BLaER1 treated with 17β-estradiol and CSF1 and Interleukin-3, amounts not matched to agents 10 nM and 100 nM (cell line): ENCODE measurements at regions not wholly inside any gene's neighbourhood (a gene's known extent, or its start where the extent isn't known, plus 50 kb on each side); places are given as distances from the start of the nearest gene placed in this dataset.
"Not testable (repeated sequence)": the region's sequence is repeated elsewhere in the genome, so short reads cannot be mapped to it uniquely, and the experiment has no call there.

Experiments
- H3K27ac ChIP-seq, 11 experiments: shearing (Covaris generic); formaldehyde crosslinking; 2 replicates each; pipeline ENCODE4 v1.8.1; 2022
- H3K27me3 ChIP-seq, 11 experiments: shearing (Covaris generic); formaldehyde crosslinking; 2 replicates each; pipeline ENCODE4 v1.8.1; 2022
- H3K36me3 ChIP-seq, 11 experiments: shearing (Covaris generic); formaldehyde crosslinking; 2 replicates each; pipeline ENCODE4 v1.8.1; 2022
- H3K4me1 ChIP-seq, 10 experiments: shearing (Covaris generic); formaldehyde crosslinking; 2 replicates each; pipeline ENCODE4 v1.8.1; 2022
- H3K4me2 ChIP-seq, 11 experiments: shearing (Covaris generic); formaldehyde crosslinking; 2 replicates each; pipeline ENCODE4 v1.8.1; 2022
- H3K4me3 ChIP-seq, 10 experiments: shearing (Covaris generic); formaldehyde crosslinking; 2 replicates each; pipeline ENCODE4 v1.8.1; 2022
- H3K9ac ChIP-seq, 11 experiments: shearing (Covaris generic); formaldehyde crosslinking; 2 replicates each; pipeline ENCODE4 v1.8.1; 2022
- H3K9me3 ChIP-seq, 11 experiments: shearing (Covaris generic); formaldehyde crosslinking; replicated peaks in 1 of 11; 2 replicates each; pipeline ENCODE4 v1.8.1; 2022
- H4K20me1 ChIP-seq, 11 experiments: shearing (Covaris generic); formaldehyde crosslinking; 2 replicates each; pipeline ENCODE4 v1.8.1; 2022
- Cebpa-rat ChIP-seq, 11 experiments: shearing (Covaris generic); IDR thresholded peaks; 2 replicates each; pipeline ENCODE4 v1.8.1; 2022

GRCh38 chr10:45564303-45564959 is 108.1 kb downstream of the ZFAND4 start:
- Histone ChIP-seq H3K4me2 (no peak overlapping the region), H3K27me3 (no peaks in the 10 kb centered on the region), H3K27ac (no peak overlapping the region), H3K9ac (no peak overlapping the region), H3K4me1 (peaks cover 0 to 13% (median 2%) of the 10 kb centered on the region in 10 experiments; a peak in 7 of 20 replicates), H3K36me3 (peaks cover 0 to 12% (median 9%) of the 10 kb centered on the region in 11 experiments; a peak in 12 of 22 replicates), H4K20me1 (peaks cover 0 to 17% (median 0%) of the 10 kb centered on the region in 11 experiments; a peak in 3 of 22 replicates), H3K4me3 (no peak overlapping the region), H3K9me3 (peaks cover 0 to 28% (median 17%) of the 10 kb centered on the region in 11 experiments; a peak in 19 of 22 replicates)
- TF ChIP-seq Cebpa-rat (IDR thresholded peaks at IDR 0.05), result no peak

GRCh38 chr10:45561952-45562351 is 110.6 kb downstream of the ZFAND4 start:
- Histone ChIP-seq H3K9ac (no peak overlapping the region), H3K4me1 (peaks cover 16 to 30% (median 19%) of the 10 kb centered on the region in 10 experiments), H3K27ac (no peak overlapping the region), H4K20me1 (peaks cover 0 to 17% (median 0%) of the 10 kb centered on the region in 11 experiments; a peak in 3 of 22 replicates), H3K27me3 (no peaks in the 10 kb centered on the region), H3K4me3 (no peak overlapping the region), H3K4me2 (no peak overlapping the region), H3K36me3 (peaks cover 0 to 12% (median 9%) of the 10 kb centered on the region in 11 experiments; a peak in 11 of 22 replicates), H3K9me3 (peaks cover 0 to 21% (median 13%) of the 10 kb centered on the region in 11 experiments; a peak in 19 of 22 replicates)
- TF ChIP-seq Cebpa-rat (IDR thresholded peaks at IDR 0.05), result no peak

GRCh38 chr10:45560262-45560661 is 112.3 kb downstream of the ZFAND4 start:
- no peak for TF ChIP-seq Cebpa-rat (IDR thresholded peaks at IDR 0.05)
- Histone ChIP-seq H4K20me1 (peaks cover 0 to 14% (median 0%) of the 10 kb centered on the region in 11 experiments; a peak in 3 of 22 replicates), H3K4me1 (peaks cover 17 to 33% (median 20%) of the 10 kb centered on the region in 10 experiments), H3K4me2 (peak overlapping the region in 5 of 11 experiments; percentile 26 to 59 (median 40); a peak in 8 of 22 replicates), H3K36me3 (peaks cover 0 to 12% (median 9%) of the 10 kb centered on the region in 11 experiments; a peak in 11 of 22 replicates), H3K27ac (no peak overlapping the region), H3K9me3 (peaks cover 0 to 21% (median 13%) of the 10 kb centered on the region in 11 experiments; a peak in 19 of 22 replicates), H3K27me3 (no peaks in the 10 kb centered on the region), H3K9ac (no peak overlapping the region), H3K4me3 (no peak overlapping the region)

- Histone ChIP-seq H3K9me3 (peaks cover 0 to 21% (median 13%) of the 10 kb centered on the region in 11 experiments; a peak in 19 of 22 replicates), H3K4me2 (peak overlapping the region; percentile 56 to 86 (median 74); a peak in 21 of 22 replicates), H3K27ac (peak overlapping the region in 5 of 11 experiments; percentile 29 to 46 (median 43); a peak in 5 of 22 replicates), H3K4me3 (no peak overlapping the region), H3K36me3 (peaks cover 0 to 12% (median 9%) of the 10 kb centered on the region in 11 experiments; a peak in 11 of 22 replicates), H3K9ac (no peak overlapping the region), H3K4me1 (peaks cover 17 to 38% (median 20%) of the 10 kb centered on the region in 10 experiments), H3K27me3 (no peaks in the 10 kb centered on the region), H4K20me1 (peaks cover 0 to 6% (median 0%) of the 10 kb centered on the region in 11 experiments; a peak in 3 of 22 replicates)
- TF ChIP-seq Cebpa-rat (IDR thresholded peaks at IDR 0.05), result no peak
These were observed 114.1 kb downstream of the ZFAND4 start for GRCh38 chr10:45558425-45558824.

- peaks cover 0 to 21% (median 13%) of the 10 kb centered on the region in 11 experiments; a peak in 19 of 22 replicates for H3K9me3 ChIP-seq
- H4K20me1 ChIP-seq, result no peaks in the 10 kb centered on the region
- H3K36me3 ChIP-seq, result peaks cover 0 to 12% (median 9%) of the 10 kb centered on the region in 11 experiments; a peak in 11 of 22 replicates
- no peak for TF ChIP-seq Cebpa-rat (IDR thresholded peaks at IDR 0.05)
- no peaks in the 10 kb centered on the region for H3K27me3 ChIP-seq
- peaks cover 17 to 49% (median 20%) of the 10 kb centered on the region in 10 experiments for H3K4me1 ChIP-seq
- no peak overlapping the region for H3K9ac ChIP-seq
- peak overlapping the region in 7 of 11 experiments; percentile 25 to 46 (median 32); a peak in 9 of 22 replicates for H3K27ac ChIP-seq
- peak overlapping the region; percentile 56 to 86 (median 74) for H3K4me2 ChIP-seq
- peak overlapping the region in 3 of 10 experiments; percentile 11 to 49 (median 19); a peak in 2 of 20 replicates for H3K4me3 ChIP-seq
These were observed 115.2 kb downstream of the ZFAND4 start for GRCh38 chr10:45557275-45557905.

GRCh38 chr10:45555795-45556194 is 116.8 kb downstream of the ZFAND4 start:
- Histone ChIP-seq H3K9me3 (peaks cover 0 to 21% (median 12%) of the 10 kb centered on the region in 11 experiments; a peak in 19 of 22 replicates), H3K9ac (no peak overlapping the region), H4K20me1 (no peaks in the 10 kb centered on the region), H3K27me3 (no peaks in the 10 kb centered on the region), H3K4me1 (peaks cover 17 to 43% (median 20%) of the 10 kb centered on the region in 10 experiments), H3K4me3 (no peak overlapping the region), H3K4me2 (no peak overlapping the region), H3K27ac (no peak overlapping the region), H3K36me3 (peaks cover 0 to 12% (median 9%) of the 10 kb centered on the region in 11 experiments; a peak in 11 of 22 replicates)
- TF ChIP-seq Cebpa-rat (IDR thresholded peaks at IDR 0.05), result no peak

GRCh38 chr10:45555332-45555731 is 117.2 kb downstream of the ZFAND4 start:
- H3K36me3 ChIP-seq, H4K20me1 ChIP-seq, H3K9ac ChIP-seq, H3K27ac ChIP-seq, H3K27me3 ChIP-seq, H3K4me2 ChIP-seq, H3K4me3 ChIP-seq: not testable (repeated sequence)
- Histone ChIP-seq H3K9me3 (peaks cover 0 to 19% (median 8%) of the 10 kb centered on the region in 11 experiments; a peak in 19 of 22 replicates), H3K4me1 (peaks cover 17 to 38% (median 18%) of the 10 kb centered on the region in 10 experiments)

GRCh38 chr10:45553613-45554012 is 119.0 kb downstream of the ZFAND4 start:
- H4K20me1 ChIP-seq, result no peaks in the 10 kb centered on the region
- H3K36me3 ChIP-seq, result peaks cover 0 to 17% (median 0%) of the 10 kb centered on the region in 11 experiments; a peak in 5 of 22 replicates
- no peak overlapping the region for H3K9ac ChIP-seq
- TF ChIP-seq Cebpa-rat (IDR thresholded peaks at IDR 0.05), result no peak
- peak overlapping the region in 1 of 11 experiments; percentile 49; a peak in 1 of 22 replicates for H3K27ac ChIP-seq
- H3K4me1 ChIP-seq, result peaks cover 17 to 35% (median 18%) of the 10 kb centered on the region in 10 experiments
- no peaks in the 10 kb centered on the region for H3K27me3 ChIP-seq
- peaks cover 0 to 7% (median 0%) of the 10 kb centered on the region in 11 experiments; a peak in 2 of 22 replicates for H3K9me3 ChIP-seq
- H3K4me2 ChIP-seq, result peak overlapping the region in 2 of 11 experiments; percentile 37 to 47; a peak in 3 of 22 replicates
- H3K4me3 ChIP-seq, result no peak overlapping the region
